ENCODE measurements at regions not wholly inside any gene's neighbourhood (a gene's known extent, or its start where the extent isn't known, plus 50 kb on each side); places are given as distances from the start of the nearest gene placed in this dataset.
"Not testable (repeated sequence)": the region's sequence is repeated elsewhere in the genome, so short reads cannot be mapped to it uniquely, and the experiment has no call there.

DNA sequence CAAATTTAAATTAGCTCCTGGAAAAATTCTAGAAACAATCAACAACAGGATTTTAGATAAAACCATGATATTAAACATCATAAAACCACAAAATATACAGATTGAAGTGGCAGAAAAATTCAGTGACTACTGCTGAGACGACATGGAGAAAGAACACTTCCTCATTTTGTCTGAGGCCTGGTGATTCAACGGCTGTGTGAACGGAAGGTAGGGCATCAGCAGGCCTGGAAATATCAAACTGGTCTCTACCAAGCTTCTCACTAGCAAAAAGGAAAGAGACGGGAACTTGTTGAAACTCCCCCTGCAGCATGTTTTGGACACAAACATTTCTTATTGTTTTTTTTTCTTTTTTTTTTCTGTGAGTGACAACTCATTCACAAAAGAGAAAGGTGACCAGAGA is 58.0 kb upstream of the AHI1 start:
- no peaks in the 10 kb centered on the region for H3K9me3 ChIP-seq
- TF ChIP-seq, protein P1, sequence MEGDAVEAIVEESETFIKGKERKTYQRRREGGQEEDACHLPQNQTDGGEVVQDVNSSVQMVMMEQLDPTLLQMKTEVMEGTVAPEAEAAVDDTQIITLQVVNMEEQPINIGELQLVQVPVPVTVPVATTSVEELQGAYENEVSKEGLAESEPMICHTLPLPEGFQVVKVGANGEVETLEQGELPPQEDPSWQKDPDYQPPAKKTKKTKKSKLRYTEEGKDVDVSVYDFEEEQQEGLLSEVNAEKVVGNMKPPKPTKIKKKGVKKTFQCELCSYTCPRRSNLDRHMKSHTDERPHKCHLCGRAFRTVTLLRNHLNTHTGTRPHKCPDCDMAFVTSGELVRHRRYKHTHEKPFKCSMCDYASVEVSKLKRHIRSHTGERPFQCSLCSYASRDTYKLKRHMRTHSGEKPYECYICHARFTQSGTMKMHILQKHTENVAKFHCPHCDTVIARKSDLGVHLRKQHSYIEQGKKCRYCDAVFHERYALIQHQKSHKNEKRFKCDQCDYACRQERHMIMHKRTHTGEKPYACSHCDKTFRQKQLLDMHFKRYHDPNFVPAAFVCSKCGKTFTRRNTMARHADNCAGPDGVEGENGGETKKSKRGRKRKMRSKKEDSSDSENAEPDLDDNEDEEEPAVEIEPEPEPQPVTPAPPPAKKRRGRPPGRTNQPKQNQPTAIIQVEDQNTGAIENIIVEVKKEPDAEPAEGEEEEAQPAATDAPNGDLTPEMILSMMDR (IDR thresholded peaks at IDR 0.05) = no peak
- H3K4me3 ChIP-seq = no peak overlapping the region
- intact Hi-C loops (cut with DNase I; ENCODE audit: low total_unique reads) = no loop called here
- DNase-seq = no peak
- no peaks in the 10 kb centered on the region for H3K27me3 ChIP-seq
- H3K36me3 ChIP-seq = no peaks in the 10 kb centered on the region
- H3K27ac ChIP-seq = no peak overlapping the region
- no peaks in the 10 kb centered on the region for H3K4me1 ChIP-seq

DNA sequence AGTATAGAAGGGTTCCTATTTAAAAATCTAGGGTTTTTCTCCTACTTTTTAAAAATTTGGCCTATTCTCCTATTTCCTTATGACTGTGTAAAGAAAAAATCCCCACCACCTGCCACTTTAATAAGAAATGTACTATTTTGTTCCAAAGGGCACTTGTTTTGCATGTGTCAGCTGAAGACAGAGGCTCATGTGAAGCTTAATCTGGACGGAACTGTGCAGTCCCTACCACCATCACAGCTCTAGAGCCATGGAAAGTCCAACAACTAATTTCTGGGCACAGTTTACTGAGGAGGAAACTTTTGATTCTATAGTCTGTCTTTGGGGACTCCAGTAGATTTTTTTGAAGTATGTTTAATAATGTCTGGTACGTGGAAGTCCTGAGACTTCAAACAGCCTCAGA is 60.0 kb upstream of the AHI1 start:
- intact Hi-C loops (cut with DNase I; ENCODE audit: low total_unique reads) = no loop called here

DNA sequence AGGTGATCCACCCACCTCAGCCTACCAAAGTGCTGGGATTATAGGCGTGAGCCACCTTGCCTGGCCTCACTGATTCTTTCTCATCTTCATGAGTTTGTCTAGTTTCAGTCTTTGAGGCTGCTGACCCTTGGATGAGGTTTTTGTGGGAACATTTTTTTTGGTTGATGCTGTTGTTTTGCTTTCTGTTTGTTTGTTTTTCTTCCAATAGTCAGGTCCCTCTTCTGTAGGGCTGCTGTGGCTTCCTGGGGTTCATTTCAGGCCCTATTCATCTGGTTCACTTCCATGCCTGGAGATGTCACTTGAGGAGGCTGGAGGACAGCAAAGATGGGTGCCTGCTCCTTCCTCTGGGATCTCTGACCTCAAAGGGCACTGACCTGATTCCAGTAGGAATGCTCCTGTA is 68.1 kb upstream of the AHI1 start:
- H3K36me3 ChIP-seq; H3K4me1 ChIP-seq; H3K4me3 ChIP-seq; DNase-seq; H3K27me3 ChIP-seq; H3K27ac ChIP-seq; H3K9me3 ChIP-seq; intact Hi-C loops (cut with DNase I; ENCODE audit: low total_unique reads): not testable (repeated sequence)

More for the DNA sequence above, 60.0 kb upstream of the AHI1 start:
- H3K4me3 ChIP-seq = no peak overlapping the region
- TF ChIP-seq, protein P1 (IDR thresholded peaks at IDR 0.05) = no peak
- no peak for DNase-seq
- no peaks in the 10 kb centered on the region for H3K36me3 ChIP-seq
- H3K9me3 ChIP-seq = no peaks in the 10 kb centered on the region
- no peaks in the 10 kb centered on the region for H3K27me3 ChIP-seq
- H3K4me1 ChIP-seq = no peaks in the 10 kb centered on the region
- H3K27ac ChIP-seq = no peak overlapping the region

DNA sequence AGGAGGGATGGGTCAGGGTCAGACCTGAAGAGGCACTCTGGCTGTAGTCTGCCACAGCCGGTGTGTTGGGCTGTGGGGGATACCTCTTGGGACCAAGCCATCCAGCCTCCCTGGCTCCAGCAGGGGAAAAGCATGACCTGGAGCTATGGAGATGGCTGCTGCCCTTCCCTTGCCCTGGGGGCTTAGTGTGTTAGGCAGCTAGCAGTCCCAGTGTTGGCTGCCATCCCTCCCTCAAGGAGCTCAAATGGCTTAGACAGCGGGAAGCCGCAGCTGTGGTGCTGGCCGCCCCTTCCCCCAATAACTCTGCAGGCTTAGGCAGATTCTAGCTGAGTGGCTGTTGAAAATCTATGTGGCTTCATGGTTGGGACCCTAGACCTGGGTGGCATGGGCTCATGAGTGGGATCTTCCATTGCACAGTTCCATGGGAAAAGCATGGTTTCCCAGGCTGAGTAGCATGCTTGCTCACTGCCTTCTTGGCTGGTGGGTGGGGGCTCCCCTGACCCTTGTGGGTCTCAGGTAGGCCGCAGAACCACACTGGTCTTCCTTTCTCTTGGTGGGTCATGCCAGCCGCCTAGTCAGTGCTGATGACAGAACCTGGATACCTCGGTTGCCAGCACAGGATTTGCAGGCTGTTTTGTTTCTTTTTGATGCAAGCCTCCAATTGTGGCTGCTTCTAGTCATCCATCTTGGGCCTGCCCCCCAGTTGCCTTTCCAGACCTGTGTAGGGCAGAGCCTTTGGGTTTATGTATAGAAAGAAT is 69.0 kb upstream of the AHI1 start:
- H3K27me3 ChIP-seq = no peaks in the 10 kb centered on the region
- TF ChIP-seq, protein P1 (IDR thresholded peaks at IDR 0.05) = no peak
- intact Hi-C loops (cut with DNase I; ENCODE audit: low total_unique reads) = no loop called here
- DNase-seq = no peak
- no peak overlapping the region for H3K27ac ChIP-seq
- no peak overlapping the region for H3K4me3 ChIP-seq
- H3K36me3 ChIP-seq = no peaks in the 10 kb centered on the region
- peaks cover 0 to 6% (median 0%) of the 10 kb centered on the region in 4 donors for H3K4me1 ChIP-seq
- no peaks in the 10 kb centered on the region for H3K9me3 ChIP-seq

DNA sequence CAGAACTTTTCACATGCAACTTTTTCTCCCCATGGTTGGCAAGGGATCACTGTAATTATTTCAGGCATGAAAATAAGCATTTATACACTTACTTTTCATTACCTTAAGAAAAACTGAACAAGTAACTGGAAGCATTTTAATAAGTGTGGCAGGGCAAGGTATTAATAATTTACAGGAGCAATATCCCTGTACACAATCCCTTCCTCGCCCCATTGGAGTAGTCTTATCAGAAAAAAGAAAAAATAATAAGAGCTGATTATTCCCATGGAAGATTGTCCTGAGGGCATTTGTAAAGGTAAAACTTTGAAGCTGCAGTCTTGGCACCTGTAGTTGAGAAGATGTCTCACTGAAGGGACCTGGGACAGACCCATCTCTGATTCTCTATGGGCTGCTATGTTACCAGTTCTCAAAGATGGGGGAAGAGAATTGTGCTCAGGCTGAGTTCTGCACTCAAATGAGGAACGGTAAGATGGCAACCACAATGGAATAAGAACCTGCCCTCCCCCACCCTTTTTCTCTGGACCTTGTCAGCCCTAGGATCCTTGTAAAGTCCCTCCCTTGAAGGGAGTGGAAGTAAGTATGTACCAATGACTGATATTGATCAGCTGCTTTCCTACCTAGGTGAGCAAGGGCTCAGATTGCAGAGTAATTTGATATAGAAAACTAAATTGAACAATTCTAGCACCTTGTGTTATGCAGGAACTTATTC is 70.0 kb upstream of the AHI1 start:
- Histone ChIP-seq H3K4me1 (peaks cover 0 to 6% (median 0%) of the 10 kb centered on the region in 4 donors), H3K36me3 (no peaks in the 10 kb centered on the region), H3K4me3 (no peak overlapping the region), H3K9me3 (no peaks in the 10 kb centered on the region), H3K27me3 (no peaks in the 10 kb centered on the region), H3K27ac (no peak overlapping the region)
- TF ChIP-seq, protein P1 (IDR thresholded peaks at IDR 0.05) = no peak
- intact Hi-C loops (cut with DNase I; ENCODE audit: low total_unique reads) = no loop called here
- DNase-seq = no peak

DNA sequence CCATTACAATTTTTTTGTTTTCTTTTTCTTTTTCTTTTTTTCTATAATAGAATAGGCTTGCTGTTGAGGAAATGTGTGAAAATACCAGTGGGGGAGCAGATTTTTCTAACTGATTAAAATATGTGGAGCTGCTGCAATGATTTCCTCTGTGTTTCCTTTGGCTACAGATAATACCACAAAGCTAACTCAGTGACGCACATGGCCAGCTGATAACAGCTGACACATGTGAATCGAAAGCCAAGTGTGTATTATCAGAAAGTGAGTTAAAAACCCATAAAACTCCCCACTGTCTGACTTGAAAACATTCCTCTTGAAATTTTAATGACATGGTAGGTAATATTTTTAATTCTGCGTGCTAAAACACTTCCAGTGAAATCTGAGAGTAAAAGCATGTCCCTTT is 70.8 kb upstream of the AHI1 start:
- Histone ChIP-seq H3K9me3 (no peaks in the 10 kb centered on the region), H3K27ac (no peak overlapping the region), H3K4me1 (peaks cover 0 to 6% (median 0%) of the 10 kb centered on the region in 4 donors), H3K36me3 (no peaks in the 10 kb centered on the region), H3K27me3 (no peaks in the 10 kb centered on the region), H3K4me3 (no peak overlapping the region)
- intact Hi-C loops (cut with DNase I; ENCODE audit: low total_unique reads) = no loop called here
- DNase-seq = no peak
- TF ChIP-seq, protein P1 (IDR thresholded peaks at IDR 0.05) = no peak

Data from tibial artery (tissue), 4 donors.